A549 (cell line): ENCODE measurements at regions not wholly inside any gene's neighbourhood (a gene's known extent, or its start where the extent isn't known, plus 50 kb on each side); places are given as distances from the start of the nearest gene placed in this dataset.

Source experiments
- CHD4 ChIP-seq: fragments of 200-600 bp; sonication (generic); IDR thresholded peaks from 2 replicates; pipeline ENCODE4 v1.6.1; 2016; ENCODE audit warnings: antibody characterized with exemption, mild to moderate bottlenecking, borderline replicate concordance
- EHMT2 ChIP-seq: fragments of 200-600 bp; sonication (generic); IDR thresholded peaks from 2 replicates; pipeline ENCODE4 v1.6.1; 2016; ENCODE audit warnings: antibody characterized with exemption, low read depth, mild to moderate bottlenecking, moderate library complexity
- EP300 ChIP-seq, 2 experiments: fragments of >200 bp; sonication (Bioruptor Twin); formaldehyde crosslinking; IDR thresholded peaks; 2 replicates in 1 of 2; 3 replicates in 1 of 2; pipeline ENCODE4 v1.6.1; 2016 to 2017
- HDAC2 ChIP-seq: fragments of 200-600 bp; sonication (generic); IDR thresholded peaks from 2 replicates; pipeline ENCODE4 v1.6.1; 2016
- TF ChIP-seq, protein P1 (sequence below): fragments of >200 bp; sonication (Bioruptor Twin); formaldehyde crosslinking; IDR thresholded peaks from 3 replicates; pipeline ENCODE4 v1.5.1; 2016

DNA sequence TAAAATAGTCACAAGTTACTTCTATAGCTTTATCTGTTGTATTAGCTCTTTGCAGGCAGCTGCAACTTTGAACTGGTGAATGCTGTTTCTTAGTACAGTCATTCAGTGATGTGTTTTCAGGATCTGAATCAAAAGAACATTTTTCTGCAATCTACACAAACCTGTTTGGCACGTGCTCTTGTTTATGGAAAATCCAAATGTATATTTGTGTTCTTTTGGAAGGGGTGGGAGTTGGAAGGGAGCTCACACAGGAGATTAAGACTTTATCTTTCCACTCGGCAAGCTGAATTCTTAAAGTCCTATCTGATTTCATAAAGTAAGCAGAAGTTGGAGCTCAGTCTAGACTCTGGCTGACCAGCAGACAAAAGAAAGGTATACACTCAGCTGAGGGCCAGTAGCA is 300.2 kb downstream of the MAP2K6 start:
- TF ChIP-seq, protein P1, sequence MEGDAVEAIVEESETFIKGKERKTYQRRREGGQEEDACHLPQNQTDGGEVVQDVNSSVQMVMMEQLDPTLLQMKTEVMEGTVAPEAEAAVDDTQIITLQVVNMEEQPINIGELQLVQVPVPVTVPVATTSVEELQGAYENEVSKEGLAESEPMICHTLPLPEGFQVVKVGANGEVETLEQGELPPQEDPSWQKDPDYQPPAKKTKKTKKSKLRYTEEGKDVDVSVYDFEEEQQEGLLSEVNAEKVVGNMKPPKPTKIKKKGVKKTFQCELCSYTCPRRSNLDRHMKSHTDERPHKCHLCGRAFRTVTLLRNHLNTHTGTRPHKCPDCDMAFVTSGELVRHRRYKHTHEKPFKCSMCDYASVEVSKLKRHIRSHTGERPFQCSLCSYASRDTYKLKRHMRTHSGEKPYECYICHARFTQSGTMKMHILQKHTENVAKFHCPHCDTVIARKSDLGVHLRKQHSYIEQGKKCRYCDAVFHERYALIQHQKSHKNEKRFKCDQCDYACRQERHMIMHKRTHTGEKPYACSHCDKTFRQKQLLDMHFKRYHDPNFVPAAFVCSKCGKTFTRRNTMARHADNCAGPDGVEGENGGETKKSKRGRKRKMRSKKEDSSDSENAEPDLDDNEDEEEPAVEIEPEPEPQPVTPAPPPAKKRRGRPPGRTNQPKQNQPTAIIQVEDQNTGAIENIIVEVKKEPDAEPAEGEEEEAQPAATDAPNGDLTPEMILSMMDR, result no peak
- TF ChIP-seq EHMT2 (no peak), HDAC2 (no peak), EP300 (IDR thresholded peaks at IDR 0.05) (no peak), CHD4 (no peak)
